ENCODE measurements at regions not wholly inside any gene's neighbourhood (a gene's known extent, or its start where the extent isn't known, plus 50 kb on each side); places are given as distances from the start of the nearest gene placed in this dataset.
A peak's percentile ranks its signal among the peaks of the same experiment; 100 is the strongest.

GRCh38 chr21:25329227-25329825 is 278.0 kb downstream of the MRPL39 start:
- FAIRE-seq: no peak

- no peak for FAIRE-seq
Observed at GRCh38 chr21:25328736-25329135, 278.5 kb downstream of the MRPL39 start.

- no peak for FAIRE-seq
Observed at GRCh38 chr21:25326181-25326580, 281.1 kb downstream of the MRPL39 start.

- no peak for FAIRE-seq
Observed at GRCh38 chr21:25324666-25325065, 282.6 kb downstream of the MRPL39 start.

- FAIRE-seq: no peak
Observed at GRCh38 chr21:25323356-25323949, 283.8 kb downstream of the MRPL39 start.

GRCh38 chr21:25314247-25314646 is 293.0 kb downstream of the MRPL39 start:
- FAIRE-seq: no peak

- no peak for FAIRE-seq
Observed at GRCh38 chr21:25313829-25314228, 293.5 kb downstream of the MRPL39 start.

GRCh38 chr21:25307489-25307888 is 299.8 kb downstream of the MRPL39 start:
- no peak for FAIRE-seq

GRCh38 chr21:25304611-25305010 is 302.7 kb downstream of the MRPL39 start:
- no peak for FAIRE-seq

- no peak for FAIRE-seq
Observed at GRCh38 chr21:25300632-25301031, 306.6 kb downstream of the MRPL39 start.

GRCh38 chr21:25298512-25299491 is 308.5 kb downstream of the MRPL39 start:
- no peak for FAIRE-seq

- no peak for FAIRE-seq
Observed at GRCh38 chr21:25297117-25297516, 310.2 kb downstream of the MRPL39 start.

- FAIRE-seq: no peak
Observed at GRCh38 chr21:25296252-25296651, 311.0 kb downstream of the MRPL39 start.

GRCh38 chr21:25292396-25292795 is 314.9 kb downstream of the MRPL39 start:
- no peak for FAIRE-seq

GRCh38 chr21:25283720-25284119 is 323.6 kb downstream of the MRPL39 start:
- FAIRE-seq: no peak

- no peak for FAIRE-seq
Observed at GRCh38 chr21:25281134-25281533, 326.1 kb downstream of the MRPL39 start.

GRCh38 chr21:25280061-25280460 is 327.2 kb downstream of the MRPL39 start:
- FAIRE-seq: no peak

- FAIRE-seq: no peak
Observed at GRCh38 chr21:25273959-25274358, 333.3 kb downstream of the MRPL39 start.

GRCh38 chr21:25254491-25255174 is 352.6 kb downstream of the MRPL39 start:
- FAIRE-seq: no peak

- FAIRE-seq: no peak
Observed at GRCh38 chr21:25246546-25246945, 360.7 kb downstream of the MRPL39 start.

GRCh38 chr21:25244735-25245134 is 362.5 kb downstream of the MRPL39 start:
- FAIRE-seq: peak; percentile 64

- no peak for FAIRE-seq
Observed at GRCh38 chr21:25243808-25244207, 363.5 kb downstream of the MRPL39 start.

GRCh38 chr21:25240974-25241373 is 366.3 kb downstream of the MRPL39 start:
- FAIRE-seq: no peak

Data from endometrium (tissue), 2 donors.